Fibroblast of skin of left biceps (primary cell): ENCODE measurements at regions not wholly inside any gene's neighbourhood (a gene's known extent, or its start where the extent isn't known, plus 50 kb on each side); places are given as distances from the start of the nearest gene placed in this dataset.
"Not testable (repeated sequence)": the region's sequence is repeated elsewhere in the genome, so short reads cannot be mapped to it uniquely, and the experiment has no call there.

ENCODE experiments used
- DNase-seq, 2 experiments: peaks; one replicate each; pipeline ENCODE4 v3.0.0-alpha.2; 2013; ENCODE audit warnings: low read depth in 2 of 2

GRCh38 chr6:139972116-139972515, 597.7 kb upstream of the CITED2 start:
- DNase-seq, result no peak

GRCh38 chr6:139970591-139970991, 596.1 kb upstream of the CITED2 start:
- no peak for DNase-seq

- no peak for DNase-seq
Measured at GRCh38 chr6:139967497-139967896, 593.0 kb upstream of the CITED2 start.

- no peak for DNase-seq
Measured at GRCh38 chr6:139965393-139965792, 590.9 kb upstream of the CITED2 start.

- DNase-seq, result no peak
Measured at GRCh38 chr6:139964737-139965136, 590.3 kb upstream of the CITED2 start.

- DNase-seq, result no peak
Measured at GRCh38 chr6:139962654-139963347, 588.4 kb upstream of the CITED2 start.

- no peak for DNase-seq
Measured at GRCh38 chr6:139961190-139961589, 586.7 kb upstream of the CITED2 start.

- DNase-seq, result no peak
Measured at GRCh38 chr6:139960671-139961070, 586.2 kb upstream of the CITED2 start.

- no peak for DNase-seq
Measured at GRCh38 chr6:139955366-139956155, 581.1 kb upstream of the CITED2 start.

- no peak for DNase-seq
Measured at GRCh38 chr6:139954463-139955071, 580.1 kb upstream of the CITED2 start.

GRCh38 chr6:139953780-139954179, 579.3 kb upstream of the CITED2 start:
- not testable (repeated sequence) for DNase-seq

GRCh38 chr6:139951172-139951571, 576.7 kb upstream of the CITED2 start:
- no peak for DNase-seq

GRCh38 chr6:139944976-139945375, 570.5 kb upstream of the CITED2 start:
- DNase-seq, result no peak

GRCh38 chr6:139944131-139944530, 569.7 kb upstream of the CITED2 start:
- no peak for DNase-seq

GRCh38 chr6:139943391-139943790, 568.9 kb upstream of the CITED2 start:
- DNase-seq, result peak; percentile 96

GRCh38 chr6:139942331-139942730, 567.9 kb upstream of the CITED2 start:
- no peak for DNase-seq

GRCh38 chr6:139941826-139942225, 567.4 kb upstream of the CITED2 start:
- no peak for DNase-seq

- no peak for DNase-seq
Measured at GRCh38 chr6:139940741-139941729, 566.6 kb upstream of the CITED2 start.

- DNase-seq, result no peak
Measured at GRCh38 chr6:139939189-139939979, 564.9 kb upstream of the CITED2 start.

- DNase-seq, result no peak
Measured at GRCh38 chr6:139932671-139933070, 558.2 kb upstream of the CITED2 start.

GRCh38 chr6:139931747-139932146, 557.3 kb upstream of the CITED2 start:
- no peak for DNase-seq
